Mucosa of rectum (tissue), 2 donors: ENCODE measurements at regions not wholly inside any gene's neighbourhood (a gene's known extent, or its start where the extent isn't known, plus 50 kb on each side); places are given as distances from the start of the nearest gene placed in this dataset.

Experiments used
- H3K27ac ChIP-seq, 2 donors: one replicate each; pipeline ENCODE4 v1.7.0; 2013; ENCODE audit warnings: inconsistent platforms in 2 of 2, low read depth in 2 of 2, low read length in 2 of 2
- H3K27me3 ChIP-seq, 2 donors: one replicate each; pipeline ENCODE4 v1.7.0; 2013; ENCODE audit warnings: low read length in 2 of 2; ENCODE audit not compliant: control insufficient read depth in 2 of 2, insufficient read depth in 2 of 2
- H3K36me3 ChIP-seq, 2 donors: one replicate each; pipeline ENCODE4 v1.7.0; 2013; ENCODE audit warnings: low read length in 2 of 2; ENCODE audit not compliant: control insufficient read depth in 2 of 2, insufficient read depth in 2 of 2
- H3K4me1 ChIP-seq, 2 donors: one replicate each; pipeline ENCODE4 v1.7.0; 2013; ENCODE audit warnings: low read length in 2 of 2, mild to moderate bottlenecking in 1 of 2; ENCODE audit not compliant: control insufficient read depth in 2 of 2, insufficient read depth in 2 of 2
- H3K4me3 ChIP-seq, 2 donors: one replicate each; pipeline ENCODE4 v1.7.0; 2013; ENCODE audit warnings: low read length in 2 of 2
- H3K9ac ChIP-seq, 2 donors: one replicate each; pipeline ENCODE4 v1.7.0; 2013; ENCODE audit warnings: low read length in 2 of 2, low read depth in 1 of 2, mild to moderate bottlenecking in 1 of 2
- H3K9me3 ChIP-seq, 2 donors: one replicate each; pipeline ENCODE4 v1.7.0; 2013; ENCODE audit warnings: low read length in 2 of 2; ENCODE audit not compliant: control insufficient read depth in 2 of 2
- donor health status: healthy.
- donor health status: Normal muscosa, but diverticular disease.

GRCh38 chr7:46880508-46881196 is 701.3 kb downstream of the TNS3 start:
- Histone ChIP-seq H3K27me3 (no peaks in the 10 kb centered on the region), H3K4me1 (no peaks in the 10 kb centered on the region), H3K27ac (no peak overlapping the region), H3K4me3 (no peak overlapping the region), H3K36me3 (no peaks in the 10 kb centered on the region), H3K9ac (no peak overlapping the region), H3K9me3 (no peaks in the 10 kb centered on the region)

- H3K36me3 ChIP-seq = no peaks in the 10 kb centered on the region
- no peaks in the 10 kb centered on the region for H3K27me3 ChIP-seq
These were observed 702.1 kb downstream of the TNS3 start for GRCh38 chr7:46879783-46880182.

GRCh38 chr7:46871516-46871915 is 710.4 kb downstream of the TNS3 start:
- Histone ChIP-seq H3K36me3 (no peaks in the 10 kb centered on the region), H3K4me3 (no peak overlapping the region), H3K4me1 (no peaks in the 10 kb centered on the region), H3K9ac (no peak overlapping the region), H3K27ac (no peak overlapping the region), H3K9me3 (no peaks in the 10 kb centered on the region), H3K27me3 (no peaks in the 10 kb centered on the region)

More at GRCh38 chr7:46879783-46880182, 702.1 kb downstream of the TNS3 start:
- no peak overlapping the region for H3K27ac ChIP-seq
- H3K9ac ChIP-seq = no peak overlapping the region
- H3K9me3 ChIP-seq = no peaks in the 10 kb centered on the region
- H3K4me1 ChIP-seq = no peaks in the 10 kb centered on the region
- H3K4me3 ChIP-seq = no peak overlapping the region

GRCh38 chr7:46864716-46865115 is 717.2 kb downstream of the TNS3 start:
- H3K4me1 ChIP-seq = no peaks in the 10 kb centered on the region
- H3K9me3 ChIP-seq = no peaks in the 10 kb centered on the region
- no peak overlapping the region for H3K27ac ChIP-seq
- H3K27me3 ChIP-seq = no peaks in the 10 kb centered on the region
- H3K4me3 ChIP-seq = no peak overlapping the region
- no peak overlapping the region for H3K9ac ChIP-seq
- no peaks in the 10 kb centered on the region for H3K36me3 ChIP-seq

- Histone ChIP-seq H3K36me3 (no peaks in the 10 kb centered on the region), H3K27ac (no peak overlapping the region), H3K4me1 (no peaks in the 10 kb centered on the region), H3K9me3 (no peaks in the 10 kb centered on the region), H3K9ac (no peak overlapping the region), H3K4me3 (no peak overlapping the region), H3K27me3 (no peaks in the 10 kb centered on the region)
These were observed 721.9 kb downstream of the TNS3 start for GRCh38 chr7:46859963-46860475.

GRCh38 chr7:46855851-46856250 is 726.1 kb downstream of the TNS3 start:
- Histone ChIP-seq H3K9ac (no peak overlapping the region), H3K27ac (no peak overlapping the region), H3K9me3 (no peaks in the 10 kb centered on the region), H3K4me1 (no peaks in the 10 kb centered on the region), H3K4me3 (no peak overlapping the region), H3K27me3 (no peaks in the 10 kb centered on the region), H3K36me3 (no peaks in the 10 kb centered on the region)

GRCh38 chr7:46854958-46855473 is 726.9 kb downstream of the TNS3 start:
- Histone ChIP-seq H3K27me3 (no peaks in the 10 kb centered on the region), H3K9me3 (no peaks in the 10 kb centered on the region), H3K4me1 (no peaks in the 10 kb centered on the region), H3K27ac (no peak overlapping the region), H3K9ac (no peak overlapping the region), H3K36me3 (no peaks in the 10 kb centered on the region), H3K4me3 (no peak overlapping the region)

- Histone ChIP-seq H3K27ac (no peak overlapping the region), H3K27me3 (no peaks in the 10 kb centered on the region), H3K4me3 (no peak overlapping the region), H3K36me3 (no peaks in the 10 kb centered on the region), H3K4me1 (no peaks in the 10 kb centered on the region), H3K9me3 (no peaks in the 10 kb centered on the region), H3K9ac (no peak overlapping the region)
These were observed 728.5 kb downstream of the TNS3 start for GRCh38 chr7:46853451-46853850.

- Histone ChIP-seq H3K4me1 (no peaks in the 10 kb centered on the region), H3K27ac (no peak overlapping the region), H3K9me3 (no peaks in the 10 kb centered on the region), H3K36me3 (no peaks in the 10 kb centered on the region), H3K9ac (no peak overlapping the region), H3K4me3 (no peak overlapping the region), H3K27me3 (no peaks in the 10 kb centered on the region)
These were observed 729.1 kb downstream of the TNS3 start for GRCh38 chr7:46852795-46853194.

GRCh38 chr7:46850563-46851330 is 731.2 kb downstream of the TNS3 start:
- Histone ChIP-seq H3K36me3 (no peaks in the 10 kb centered on the region), H3K4me3 (no peak overlapping the region), H3K27me3 (no peaks in the 10 kb centered on the region), H3K27ac (no peak overlapping the region), H3K9me3 (no peaks in the 10 kb centered on the region), H3K4me1 (no peaks in the 10 kb centered on the region), H3K9ac (no peak overlapping the region)
